CD14-positive monocyte (primary cell): ENCODE measurements at regions not wholly inside any gene's neighbourhood (a gene's known extent, or its start where the extent isn't known, plus 50 kb on each side); places are given as distances from the start of the nearest gene placed in this dataset.
"Not testable (repeated sequence)": the region's sequence is repeated elsewhere in the genome, so short reads cannot be mapped to it uniquely, and the experiment has no call there.

Experiments
- DNase-seq, 3 donors: peaks; one replicate each; pipeline ENCODE4 v3.0.0-alpha.2; 2011 to 2022
- H2AFZ ChIP-seq: 2 replicates; pipeline ENCODE4 v1.6.0; 2012; ENCODE audit warnings: mild to moderate bottlenecking, low read depth, low read length, inconsistent platforms; ENCODE audit not compliant: insufficient read depth, poor library complexity, severe bottlenecking
- H3K27ac ChIP-seq, 2 donors: 1 replicate in 1 of 2; 2 replicates in 1 of 2; pipeline ENCODE4 v1.5.1; 2012 to 2013; ENCODE audit warnings: low read length in 2 of 2, control low read depth in 1 of 2, inconsistent platforms in 1 of 2, low read depth in 1 of 2, mild to moderate bottlenecking in 1 of 2
- H3K27me3 ChIP-seq, 2 donors: one replicate each; pipeline versions ENCODE4 v1.6.0 to v1.6.1; 2011 to 2013; ENCODE audit warnings: low read length in 2 of 2; ENCODE audit not compliant: control insufficient read depth in 2 of 2, insufficient read depth in 2 of 2
- H3K36me3 ChIP-seq, 2 donors: replicated peaks in 1 of 2; 1 replicate in 1 of 2; 2 replicates in 1 of 2; pipeline versions ENCODE4 v1.5.1 to v1.6.1; 2012 to 2013; ENCODE audit warnings: low read length in 2 of 2, control low read depth in 1 of 2, inconsistent platforms in 1 of 2, mild to moderate bottlenecking in 1 of 2; ENCODE audit not compliant: insufficient read depth in 2 of 2, control insufficient read depth in 1 of 2
- H3K4me1 ChIP-seq, 2 donors: 1 replicate in 1 of 2; 2 replicates in 1 of 2; pipeline versions ENCODE4 v1.5.1 to v1.6.1; 2012 to 2013; ENCODE audit warnings: low read length in 2 of 2, control low read depth in 1 of 2, inconsistent platforms in 1 of 2, mild to moderate bottlenecking in 1 of 2, moderate library complexity in 1 of 2; ENCODE audit not compliant: insufficient read depth in 2 of 2, control insufficient read depth in 1 of 2
- H3K4me2 ChIP-seq: replicated peaks from 2 replicates; pipeline ENCODE3; 2012; ENCODE audit warnings: low read length, moderate library complexity, mild to moderate bottlenecking; ENCODE audit not compliant: poor library complexity, severe bottlenecking; ENCODE audit errors: extremely low read depth
- H3K4me3 ChIP-seq, 3 experiments: fragments of 200-600 bp in 1 of 3; sonication (generic) in 1 of 3; replicated peaks in 1 of 3; 1 replicate in 2 of 3; 2 replicates in 1 of 3; pipeline ENCODE4 v1.5.1; 2011 to 2013; ENCODE audit warnings: low read length in 3 of 3, mild to moderate bottlenecking in 3 of 3, control low read depth in 2 of 3, low read depth in 2 of 3, inconsistent platforms in 1 of 3, moderate library complexity in 1 of 3
- H3K79me2 ChIP-seq: 2 replicates; pipeline ENCODE4 v1.6.0; 2012; ENCODE audit warnings: mild to moderate bottlenecking, control low read depth, inconsistent platforms, low read length, moderate library complexity; ENCODE audit not compliant: insufficient read depth
- H3K9ac ChIP-seq: 2 replicates; pipeline ENCODE4 v1.6.0; 2017; ENCODE audit warnings: low read length, mild to moderate bottlenecking; ENCODE audit not compliant: insufficient read depth, poor library complexity, severe bottlenecking
- H3K9me3 ChIP-seq, 2 donors: replicated peaks in 1 of 2; 1 replicate in 1 of 2; 2 replicates in 1 of 2; pipeline versions ENCODE4 v1.5.1 to v1.6.1; 2012 to 2013; ENCODE audit warnings: low read length in 2 of 2, control low read depth in 1 of 2; ENCODE audit not compliant: control insufficient read depth in 1 of 2, insufficient read depth in 1 of 2
- H4K20me1 ChIP-seq: 2 replicates; pipeline ENCODE4 v1.6.0; 2012; ENCODE audit warnings: mild to moderate bottlenecking, low read length, control low read depth, moderate library complexity; ENCODE audit not compliant: insufficient read depth
- H3K27ac Mint-ChIP-seq, 7 donors: one replicate each; pipeline ENCODE4 v1.8.0; 2020; ENCODE audit warnings: mild to moderate bottlenecking in 7 of 7, mixed read lengths in 7 of 7, moderate library complexity in 6 of 7, inconsistent platforms in 2 of 7
- H3K27me3 Mint-ChIP-seq, 3 donors: one replicate each; pipeline ENCODE4 v1.8.0; 2021 to 2022; ENCODE audit warnings: low read depth in 3 of 3, mild to moderate bottlenecking in 3 of 3, mixed read lengths in 3 of 3, moderate library complexity in 3 of 3, inconsistent platforms in 1 of 3
- H3K36me3 Mint-ChIP-seq, 2 donors: one replicate each; pipeline ENCODE4 v1.8.0; 2020; ENCODE audit warnings: mixed read lengths in 2 of 2, inconsistent platforms in 1 of 2, mild to moderate bottlenecking in 1 of 2
- H3K4me1 Mint-ChIP-seq: one replicate; pipeline ENCODE4 v1.8.0; 2020; ENCODE audit warnings: mild to moderate bottlenecking, mixed read lengths
- H3K4me3 Mint-ChIP-seq, 2 donors: one replicate each; pipeline ENCODE4 v1.8.0; 2020; ENCODE audit warnings: mild to moderate bottlenecking in 2 of 2, mixed read lengths in 2 of 2, moderate library complexity in 1 of 2
- H3K9me3 Mint-ChIP-seq, 7 donors: one replicate each; pipeline ENCODE4 v1.8.0; 2020 to 2022; ENCODE audit warnings: mixed read lengths in 7 of 7, mild to moderate bottlenecking in 6 of 7, moderate library complexity in 6 of 7, inconsistent platforms in 2 of 7
- WGBS: methylation state at CpG from one replicate; pipeline ENCODE4 v1.1.5; 2013; ENCODE audit warnings: missing lambda C conversion rate; ENCODE audit not compliant: insufficient coverage; 5-methylcytosine and 5-hydroxymethylcytosine counted together
- intact Hi-C, 2 donors: fragments of 100-400 bp; cut with micrococcal nuclease; formaldehyde crosslinking; loops; one replicate each; pipeline versions ENCODE4 v1.15.0 to v1.15.1; 2023
- TF ChIP-seq, protein P1 (sequence below): fragments of 200-600 bp; IDR thresholded peaks from one replicate; pipeline ENCODE4 v1.8.0; 2022; ENCODE audit warnings: antibody characterized with exemption, mild to moderate bottlenecking

DNA sequence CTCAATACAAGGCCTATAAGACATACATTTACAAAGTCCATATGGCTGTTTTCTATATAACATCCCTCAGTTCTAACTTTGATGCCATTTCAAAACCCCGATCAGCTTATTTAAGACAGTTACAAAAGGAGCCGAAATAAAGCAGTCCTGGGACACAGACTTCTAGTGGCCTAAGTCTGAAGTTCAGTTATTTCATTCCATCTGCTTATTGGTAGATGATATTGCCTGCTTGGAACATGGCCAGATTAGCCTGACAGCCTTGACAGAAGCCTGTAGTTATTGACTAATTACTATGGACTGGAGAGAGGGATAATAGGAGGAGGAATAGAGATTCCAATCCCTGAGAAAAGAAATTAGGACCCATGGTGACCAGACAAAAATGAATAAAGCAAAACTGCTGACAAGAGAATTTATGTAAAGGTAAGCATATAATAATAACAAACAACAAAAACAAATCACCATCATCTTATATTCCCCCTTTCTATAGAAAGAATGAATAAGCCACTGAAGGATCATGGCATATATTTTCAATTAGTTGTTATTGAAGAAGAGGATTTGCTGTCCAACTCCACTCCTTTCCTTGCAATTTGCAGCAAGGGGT is 206.3 kb upstream of the TOM1L1 start:
- no peak for DNase-seq
- Mint-ChIP-seq H3K4me3 (no peak overlapping the region), H3K9me3 (peaks cover 0 to 6% (median 4%) of the 10 kb centered on the region in 7 donors), H3K4me1 (no peaks in the 10 kb centered on the region), H3K27ac (no peak overlapping the region), H3K27me3 (no peaks in the 10 kb centered on the region), H3K36me3 (no peaks in the 10 kb centered on the region)
- Histone ChIP-seq H3K4me2 (no peak overlapping the region), H3K4me1 (no peaks in the 10 kb centered on the region), H3K9ac (no peak overlapping the region), H3K4me3 (no peak overlapping the region), H3K36me3 (no peaks in the 10 kb centered on the region), H3K27ac (no peak overlapping the region), H2AFZ (no peak overlapping the region), H3K9me3 (no peaks in the 10 kb centered on the region), H3K27me3 (no peaks in the 10 kb centered on the region), H3K79me2 (no peaks in the 10 kb centered on the region), H4K20me1 (no peaks in the 10 kb centered on the region)
- TF ChIP-seq, protein P1, sequence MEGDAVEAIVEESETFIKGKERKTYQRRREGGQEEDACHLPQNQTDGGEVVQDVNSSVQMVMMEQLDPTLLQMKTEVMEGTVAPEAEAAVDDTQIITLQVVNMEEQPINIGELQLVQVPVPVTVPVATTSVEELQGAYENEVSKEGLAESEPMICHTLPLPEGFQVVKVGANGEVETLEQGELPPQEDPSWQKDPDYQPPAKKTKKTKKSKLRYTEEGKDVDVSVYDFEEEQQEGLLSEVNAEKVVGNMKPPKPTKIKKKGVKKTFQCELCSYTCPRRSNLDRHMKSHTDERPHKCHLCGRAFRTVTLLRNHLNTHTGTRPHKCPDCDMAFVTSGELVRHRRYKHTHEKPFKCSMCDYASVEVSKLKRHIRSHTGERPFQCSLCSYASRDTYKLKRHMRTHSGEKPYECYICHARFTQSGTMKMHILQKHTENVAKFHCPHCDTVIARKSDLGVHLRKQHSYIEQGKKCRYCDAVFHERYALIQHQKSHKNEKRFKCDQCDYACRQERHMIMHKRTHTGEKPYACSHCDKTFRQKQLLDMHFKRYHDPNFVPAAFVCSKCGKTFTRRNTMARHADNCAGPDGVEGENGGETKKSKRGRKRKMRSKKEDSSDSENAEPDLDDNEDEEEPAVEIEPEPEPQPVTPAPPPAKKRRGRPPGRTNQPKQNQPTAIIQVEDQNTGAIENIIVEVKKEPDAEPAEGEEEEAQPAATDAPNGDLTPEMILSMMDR: no peak
- intact Hi-C loops: no loop called here
- no CpG with 5 or more reads among the region's 2 CpGs for WGBS

GRCh38 chr17:54712798-54713197 is 187.9 kb upstream of the TOM1L1 start:
- intact Hi-C loops, H3K9ac ChIP-seq, H3K27ac Mint-ChIP-seq, H3K79me2 ChIP-seq, H3K4me3 ChIP-seq, H3K27ac ChIP-seq, H3K4me1 Mint-ChIP-seq, DNase-seq, H3K27me3 Mint-ChIP-seq, H3K4me3 Mint-ChIP-seq, H3K36me3 Mint-ChIP-seq, H3K4me2 ChIP-seq, H2AFZ ChIP-seq, H3K4me1 ChIP-seq, H3K27me3 ChIP-seq, H3K36me3 ChIP-seq, H4K20me1 ChIP-seq: not testable (repeated sequence)
- H3K9me3 ChIP-seq: peaks cover 9 to 16% of the 10 kb centered on the region in 2 donors
- WGBS: 50% methylated on average over 3 of the region's 4 CpGs
- peaks cover 5 to 18% (median 12%) of the 10 kb centered on the region in 7 donors for H3K9me3 Mint-ChIP-seq
